ENCODE measurements at regions not wholly inside any gene's neighbourhood (a gene's known extent, or its start where the extent isn't known, plus 50 kb on each side); places are given as distances from the start of the nearest gene placed in this dataset.

- Histone ChIP-seq H2AFZ (ENCODE audit: low read depth, low read length) (no peak overlapping the region), H3K27ac (ENCODE audit: insufficient read depth, low read depth, low read length) (no peak overlapping the region), H3K4me1 (ENCODE audit: control insufficient read depth, extremely low read depth, insufficient read depth, low read length) (peaks cover 18% of the 10 kb centered on the region), H3K36me3 (ENCODE audit: control insufficient read depth in 2 of 2, extremely low read depth in 1 of 2, insufficient read depth in 2 of 2, low read length in 2 of 2) (no peaks in the 10 kb centered on the region), H3K9ac (replicated peaks; ENCODE audit: extremely low read depth, insufficient read depth, low read length) (no peak overlapping the region), H3K79me2 (ENCODE audit: control insufficient read depth, insufficient read depth, low read length) (no peaks in the 10 kb centered on the region), H3K4me2 (ENCODE audit: insufficient read depth, low read length) (no peak overlapping the region), H3K4me3 (replicated peaks in 1 of 3; ENCODE audit: insufficient read depth in 1 of 3, low read depth in 1 of 3, low read length in 3 of 3) (no peak overlapping the region), H3K9me3 (replicated peaks; ENCODE audit: control insufficient read depth, insufficient read depth, low read length) (no peaks in the 10 kb centered on the region), H4K20me1 (replicated peaks; ENCODE audit: control insufficient read depth, extremely low read depth, insufficient read depth, low read length) (no peaks in the 10 kb centered on the region), H3K9me1 (replicated peaks; ENCODE audit: control insufficient read depth, extremely low read depth, insufficient read depth, low read length) (no peaks in the 10 kb centered on the region), H3K27me3 (ENCODE audit: control insufficient read depth in 2 of 2, insufficient read depth in 2 of 2, low read length in 2 of 2) (no peaks in the 10 kb centered on the region)
- FAIRE-seq (no peak), DNase-seq (ENCODE audit: low read depth, low spot score) (no peak)
- TF ChIP-seq POLR2A (IDR thresholded peaks at IDR 0.05; ENCODE audit: low read depth, low read length) (no peak), MAX (IDR thresholded peaks at IDR 0.05; ENCODE audit: insufficient read depth, insufficient read length) (no peak), EZH2 (IDR thresholded peaks at IDR 0.05; ENCODE audit: borderline replicate concordance, low read depth, low read length, severe bottlenecking) (no peak), GATA2 (IDR thresholded peaks at IDR 0.05; ENCODE audit: insufficient read depth, insufficient read length, low read depth, low read length) (no peak), FOS (IDR thresholded peaks at IDR 0.05; ENCODE audit: borderline replicate concordance, insufficient read depth, low read length) (no peak), MYC (IDR thresholded peaks at IDR 0.05; ENCODE audit: low read depth, low read length) (no peak), JUN (IDR thresholded peaks at IDR 0.05; ENCODE audit: borderline replicate concordance, insufficient read depth, insufficient read length, low read depth) (no peak), CTCF (IDR thresholded peaks at IDR 0.05; ENCODE audit: extremely low read depth in 1 of 2, insufficient read depth in 1 of 2, low read depth in 1 of 2, low read length in 2 of 2) (no peak), POLR2AphosphoS5 (IDR thresholded peaks at IDR 0.05; ENCODE audit: insufficient read depth, low read depth, low read length) (no peak)
- no TSS peak for BruUV-seq (replicated peaks)
- intact Hi-C loops (cut with micrococcal nuclease) (loop anchor here (5.0 kb wide), 2 partner anchors 323 to 1657 kb away; no protein-coding TSS in a partner anchor), dilution Hi-C loops (cut with MboI; ENCODE audit: extremely low pct_ligation_motif_present, low sequenced_read_pairs) (no loop called here)
- ChIA-PET CTCF (interaction anchor here (0.8 to 1.1 kb wide), 3 partner anchors 10 to 432 kb away, joined by 3 to 5 read pairs (median 4); no protein-coding TSS in a partner anchor), POLR2A (no interaction called here)
These were observed 430.2 kb downstream of the FAT4 start for GRCh38 chr4:125744891-125745364.
